GM19193 (cell line): ENCODE measurements at regions not wholly inside any gene's neighbourhood (a gene's known extent, or its start where the extent isn't known, plus 50 kb on each side); places are given as distances from the start of the nearest gene placed in this dataset.

Source experiments
- POLR2A ChIP-seq: IDR thresholded peaks from 4 replicates; pipeline ENCODE4 v1.6.1; 2011; ENCODE audit not compliant: insufficient read depth, insufficient read length; ENCODE audit errors: extremely low read depth

DNA sequence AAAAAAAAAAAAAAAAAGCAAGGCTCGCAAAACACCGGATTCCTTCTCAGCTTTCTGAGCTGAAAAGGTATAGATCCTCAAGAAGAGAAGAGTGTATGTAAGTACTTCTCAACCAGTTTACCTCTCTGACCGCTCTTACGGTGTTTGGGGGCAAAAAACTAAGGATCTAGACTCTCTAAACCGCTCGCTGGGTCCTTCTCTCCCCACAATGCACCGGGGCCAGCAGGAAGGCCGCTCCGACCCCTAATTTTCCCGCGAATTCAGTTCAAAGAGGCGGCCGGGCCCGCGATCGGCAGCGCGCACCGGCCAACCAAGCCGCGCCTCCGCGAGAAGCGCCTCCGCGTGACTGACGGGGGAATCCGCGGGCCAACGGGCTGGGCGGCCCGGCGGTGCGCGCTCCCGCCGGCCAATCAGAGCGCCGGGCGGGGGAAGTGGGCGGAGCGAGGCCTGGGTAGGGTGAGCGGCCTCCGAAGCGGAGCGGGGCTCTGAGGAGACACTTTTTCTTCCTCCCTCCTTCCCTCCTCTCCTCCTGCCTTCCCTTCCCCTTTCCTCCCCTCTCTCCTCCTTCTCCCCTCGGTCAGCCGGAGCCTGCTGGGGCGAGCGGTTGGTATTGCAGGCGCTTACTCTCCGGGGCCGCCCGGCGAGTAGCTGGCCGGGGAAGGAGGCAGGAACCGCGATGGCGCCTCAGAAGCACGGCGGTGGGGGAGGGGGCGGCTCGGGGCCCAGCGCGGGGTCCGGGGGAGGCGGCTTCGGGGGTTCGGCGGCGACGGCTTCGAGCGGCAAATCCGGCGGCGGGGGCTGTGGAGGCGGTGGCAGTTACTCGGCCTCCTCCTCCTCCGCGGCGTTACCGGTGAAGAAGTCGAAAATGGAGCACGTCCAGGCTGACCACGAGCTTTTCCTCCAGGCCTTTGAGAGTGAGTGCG lies 93.0 kb downstream of the CRLF3 start:
- peak; percentile 81 for TF ChIP-seq POLR2A

DNA sequence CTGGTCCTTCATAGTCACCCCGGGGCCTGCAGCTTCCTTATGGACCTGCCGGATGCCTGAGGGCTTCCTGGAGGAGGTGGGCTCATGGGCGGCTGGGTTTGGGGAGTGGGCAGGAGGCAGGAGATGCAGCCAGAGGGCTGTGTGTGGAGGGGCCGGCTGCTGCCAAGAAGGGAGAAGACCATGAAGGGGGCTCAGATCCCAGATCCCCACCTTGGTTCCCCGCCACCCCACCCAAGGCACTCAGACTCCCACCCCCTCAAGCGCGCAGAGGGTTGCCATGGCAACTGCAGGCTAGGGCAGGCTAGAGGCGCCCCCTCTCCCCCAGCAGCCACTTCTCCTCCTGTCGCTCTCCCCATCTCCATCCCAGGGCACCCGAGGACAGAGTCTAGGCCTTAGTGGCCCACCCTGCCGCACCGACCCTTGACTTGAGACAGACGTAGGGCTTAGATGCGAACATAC lies 104.5 kb downstream of the CRLF3 start:
- no peak for TF ChIP-seq POLR2A

DNA sequence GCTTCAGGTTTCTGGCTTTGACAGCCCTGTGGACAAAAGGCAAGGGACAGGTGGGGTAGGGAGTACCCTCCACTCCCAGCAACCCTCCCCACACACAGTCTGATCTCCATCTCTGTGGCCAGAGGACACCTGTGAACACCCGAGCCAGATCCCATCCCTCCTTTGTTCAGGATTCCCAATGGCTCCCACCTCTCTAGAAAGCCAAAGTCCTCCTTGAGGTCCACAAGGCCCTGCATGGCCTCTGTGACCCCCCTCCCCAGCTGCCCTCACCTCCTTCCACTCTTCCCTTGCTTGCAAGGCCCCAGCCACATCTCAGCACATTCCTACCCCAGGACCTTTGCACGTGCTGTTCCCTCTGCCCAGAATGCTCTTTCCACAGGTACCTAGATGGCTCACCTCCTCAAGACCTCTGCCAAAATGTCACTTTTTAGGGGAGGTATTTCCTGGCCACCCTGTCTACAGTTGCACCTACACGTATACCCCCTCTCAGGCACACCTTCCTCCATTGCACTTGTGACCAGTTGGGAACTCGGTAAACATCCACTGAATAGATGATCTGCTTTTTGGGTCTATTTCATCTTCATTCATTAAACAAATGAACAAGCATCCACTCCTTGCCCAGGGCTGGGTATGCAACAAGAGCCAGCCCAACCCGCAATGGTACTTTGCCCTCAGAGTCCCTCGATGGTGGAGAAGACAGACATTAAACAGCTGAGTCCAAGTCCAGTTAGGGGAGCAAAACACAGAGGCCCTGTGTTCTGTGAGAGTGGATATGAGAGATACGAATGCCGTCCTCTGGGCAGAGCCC lies 107.0 kb downstream of the CRLF3 start:
- TF ChIP-seq POLR2A = no peak

DNA sequence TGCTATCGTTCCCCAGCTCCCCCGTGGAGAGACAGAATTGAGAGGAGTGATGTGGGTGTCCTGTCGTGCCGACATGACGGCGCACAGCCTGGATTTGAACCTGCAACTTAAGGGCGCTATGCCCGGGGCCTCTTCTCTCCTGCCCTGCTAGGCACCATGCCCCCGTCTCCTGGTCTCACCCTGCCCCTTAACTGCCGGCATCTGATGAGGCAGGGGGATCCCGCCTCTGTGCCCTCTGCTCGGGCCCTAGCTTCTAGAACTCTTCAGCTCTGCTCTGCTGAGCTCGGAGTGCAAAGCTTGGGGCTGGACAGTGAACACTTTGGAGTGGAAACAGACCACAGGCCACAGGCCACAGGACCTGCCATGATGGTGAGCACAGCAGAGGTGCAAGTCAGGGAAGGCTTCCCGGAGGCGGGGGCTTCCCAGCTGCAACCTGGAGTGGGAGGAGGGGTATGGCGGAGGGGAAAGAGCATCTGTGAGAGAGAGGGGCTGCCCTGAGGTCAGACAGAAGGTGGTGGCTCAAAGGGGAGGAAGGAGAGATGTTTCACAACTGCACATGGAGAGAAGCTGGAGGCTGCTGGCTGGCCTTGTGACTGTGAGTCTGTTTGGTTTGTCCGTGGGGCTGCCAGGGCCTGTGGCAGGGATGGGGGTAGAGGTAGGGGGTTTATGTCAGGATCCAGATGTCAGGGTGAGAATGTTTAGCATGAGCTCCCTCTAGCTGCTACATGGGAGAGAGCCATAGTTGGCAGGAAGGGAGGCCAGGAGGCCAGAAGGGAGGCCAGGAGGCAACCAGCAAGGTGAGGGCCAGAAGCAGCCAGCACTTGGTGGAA lies 107.8 kb downstream of the CRLF3 start:
- no peak for TF ChIP-seq POLR2A

DNA sequence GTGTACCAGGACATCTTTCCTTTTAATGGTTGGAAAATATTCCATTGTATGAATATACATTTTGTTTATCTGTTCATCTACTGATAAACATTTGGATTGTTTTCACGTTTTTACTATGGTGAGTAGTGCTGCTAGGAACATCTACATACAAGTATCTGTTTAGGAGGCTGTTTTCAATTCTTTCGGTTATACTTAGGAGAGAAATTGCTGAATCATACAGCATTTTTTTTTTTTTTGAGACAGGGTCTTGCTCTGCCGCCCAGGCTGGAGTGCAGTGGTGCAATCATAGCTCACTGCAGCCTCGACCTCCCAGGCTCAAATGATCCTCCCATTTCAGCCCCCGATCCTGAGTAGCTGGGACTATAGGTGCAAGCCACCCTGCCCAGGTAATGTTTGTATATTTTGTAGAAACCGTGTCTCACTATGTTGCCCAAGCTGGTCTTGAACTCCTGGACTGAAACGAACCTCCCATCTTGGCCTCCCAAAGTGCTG lies 122.9 kb downstream of the CRLF3 start:
- TF ChIP-seq POLR2A = no peak

DNA sequence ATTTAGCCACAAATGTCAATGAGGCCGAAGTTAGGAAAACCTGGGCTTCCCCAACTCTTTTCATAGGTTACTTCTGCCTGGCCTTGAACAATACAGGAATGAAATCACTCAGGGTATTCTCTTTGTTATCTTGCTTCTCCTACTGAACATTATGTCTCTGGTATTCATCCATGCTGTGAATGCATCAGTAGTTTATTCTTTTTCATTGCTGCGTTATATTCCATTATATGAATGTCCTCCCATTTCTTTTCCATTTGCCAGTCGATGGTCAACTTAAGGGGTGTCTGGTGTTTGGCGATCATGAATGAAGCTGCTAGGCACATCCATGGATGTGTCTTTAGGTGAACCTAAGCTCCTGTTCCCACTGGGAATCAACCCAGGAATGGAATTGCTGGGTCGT lies 128.3 kb downstream of the CRLF3 start:
- TF ChIP-seq POLR2A = no peak

DNA sequence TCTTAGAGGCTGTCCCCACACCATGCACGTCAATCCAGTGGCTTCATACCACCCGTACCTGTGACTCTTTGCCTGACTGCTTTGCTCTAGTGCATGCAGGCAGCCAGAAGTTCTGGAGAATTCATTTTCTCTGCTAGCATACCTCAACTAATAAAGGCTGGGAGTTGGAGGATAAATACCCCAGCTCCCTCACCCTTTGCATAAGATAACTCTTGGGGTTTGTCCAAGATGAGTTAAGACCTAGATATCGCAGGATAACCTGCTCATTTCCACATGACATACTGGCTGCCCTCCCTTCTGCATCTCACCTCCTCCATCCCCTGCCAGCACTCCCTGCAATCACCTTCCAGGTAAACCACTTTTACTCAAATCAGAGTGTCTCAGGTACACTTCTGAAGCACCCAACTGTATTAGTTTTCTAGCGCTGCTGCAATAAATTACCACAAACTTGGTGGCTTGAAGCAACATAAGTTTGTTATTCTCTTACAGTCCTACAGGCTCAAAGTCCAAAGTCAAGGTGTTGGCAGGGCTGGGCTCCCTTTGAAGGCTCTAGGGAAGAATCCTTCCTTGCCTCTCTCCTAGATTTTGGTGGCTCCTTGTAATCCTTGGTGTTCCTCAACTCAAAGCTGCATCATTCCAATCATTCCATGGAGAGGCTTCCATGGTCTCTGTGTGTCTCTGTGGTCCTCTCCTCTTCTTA lies 146.8 kb downstream of the CRLF3 start:
- no peak for TF ChIP-seq POLR2A

DNA sequence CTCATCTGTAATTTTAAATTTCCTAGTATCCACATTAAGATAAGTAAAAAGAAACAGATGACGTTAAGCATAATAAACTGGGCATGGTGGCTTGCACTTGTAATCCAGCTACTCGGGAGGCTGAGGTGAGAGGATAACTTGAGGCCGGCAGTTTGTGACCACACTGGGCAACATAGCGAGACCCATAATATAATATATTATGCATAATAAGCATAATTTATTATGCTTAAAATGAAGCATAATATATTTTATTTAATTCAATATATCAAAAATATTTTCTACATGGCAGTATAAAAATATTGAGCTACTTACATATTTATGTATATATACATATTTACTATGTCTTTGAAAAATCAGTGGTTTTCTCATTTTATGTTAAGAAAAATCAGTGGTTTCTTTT lies 128.3 kb downstream of the GOSR1 start:
- no peak for TF ChIP-seq POLR2A

DNA sequence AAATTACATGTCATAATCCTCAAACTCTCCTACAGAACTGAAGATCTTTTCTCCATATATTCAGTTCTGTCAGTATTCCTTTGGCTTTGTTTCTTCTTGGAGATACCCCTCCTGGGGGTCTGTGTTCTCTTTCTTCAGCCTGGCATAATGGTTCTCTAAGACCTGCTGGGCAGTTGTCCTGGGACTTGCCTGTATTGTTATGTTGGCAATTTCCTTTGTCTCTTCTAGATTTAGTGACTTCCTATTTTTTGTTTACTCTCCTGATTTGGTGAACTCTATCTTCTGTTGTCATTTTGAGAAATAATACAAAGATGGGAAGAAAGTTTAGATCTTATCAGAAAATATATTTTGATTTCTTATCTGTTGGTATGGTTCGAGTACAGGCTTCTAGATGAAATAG lies 127.8 kb downstream of the GOSR1 start:
- no peak for TF ChIP-seq POLR2A

DNA sequence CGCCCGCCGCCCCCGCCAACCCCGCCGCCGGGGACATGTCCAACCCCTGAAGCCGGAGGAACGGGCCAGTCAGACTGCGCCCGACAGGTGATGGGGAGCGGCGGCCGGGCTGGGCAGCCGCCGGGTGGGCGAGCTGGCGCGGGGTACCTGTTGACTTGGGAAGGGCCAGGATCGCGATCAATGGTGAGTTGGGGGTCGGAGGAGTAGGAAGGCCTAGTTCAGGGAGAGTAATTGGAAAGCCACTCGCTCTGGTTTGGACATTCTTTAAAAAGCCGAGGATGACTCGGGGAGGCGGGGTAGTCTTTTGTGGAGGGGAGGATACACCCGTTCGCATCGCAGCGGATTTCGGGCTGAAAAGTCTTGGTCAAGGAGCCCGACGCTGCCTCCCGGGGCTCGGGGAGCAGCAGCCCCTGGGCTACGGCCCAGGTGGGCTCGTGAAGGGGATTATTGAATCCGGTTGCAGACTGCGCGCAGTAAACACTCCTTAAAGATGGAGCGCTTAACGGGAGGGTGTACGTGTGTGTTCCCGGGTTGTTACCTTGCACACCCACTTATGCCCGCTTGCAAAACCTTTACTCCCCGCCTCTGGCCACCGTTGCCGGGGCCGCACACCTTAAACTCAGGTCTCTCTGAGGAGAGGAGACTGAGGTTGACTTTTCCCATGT lies 123.8 kb downstream of the GOSR1 start:
- TF ChIP-seq POLR2A = no peak

DNA sequence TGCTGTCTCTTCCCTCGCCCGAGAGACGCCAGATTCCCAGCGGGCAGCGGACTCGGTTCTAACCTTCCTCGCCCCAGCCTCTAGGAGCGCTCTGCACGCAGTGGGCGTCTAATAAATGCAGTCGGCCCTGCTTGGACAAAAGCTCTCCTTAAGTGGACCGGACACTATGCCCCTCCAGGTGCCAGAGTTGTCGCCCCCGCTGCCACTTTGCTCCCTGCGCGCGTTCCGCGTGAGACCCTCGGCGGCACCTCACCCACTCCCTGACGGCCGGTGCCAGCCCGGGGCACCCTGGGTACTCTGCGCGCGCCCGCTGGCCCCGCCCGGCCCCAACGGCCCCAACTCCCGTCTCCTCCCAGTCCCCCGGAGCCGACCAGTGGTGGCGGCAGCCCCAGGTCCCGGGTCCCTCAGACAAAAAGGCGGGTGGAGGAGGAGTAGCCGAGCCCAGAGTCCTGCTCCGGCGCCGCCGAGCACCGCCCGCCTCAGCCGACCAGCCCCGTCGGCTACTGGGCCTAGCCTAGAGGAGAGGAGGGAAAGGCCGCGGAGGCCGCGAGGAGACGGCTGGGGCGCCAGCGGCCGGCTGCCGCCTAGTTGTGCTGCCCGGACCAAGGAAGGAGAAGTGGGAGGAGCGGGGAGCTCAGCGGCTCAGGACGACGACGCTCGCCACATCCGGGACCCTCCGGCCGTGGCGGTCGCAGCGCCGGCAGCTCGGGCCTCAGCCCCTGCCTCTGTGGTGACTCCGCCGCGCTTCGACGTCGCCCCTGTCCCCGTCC lies 123.0 kb downstream of the GOSR1 start:
- peak; percentile 93 for TF ChIP-seq POLR2A

DNA sequence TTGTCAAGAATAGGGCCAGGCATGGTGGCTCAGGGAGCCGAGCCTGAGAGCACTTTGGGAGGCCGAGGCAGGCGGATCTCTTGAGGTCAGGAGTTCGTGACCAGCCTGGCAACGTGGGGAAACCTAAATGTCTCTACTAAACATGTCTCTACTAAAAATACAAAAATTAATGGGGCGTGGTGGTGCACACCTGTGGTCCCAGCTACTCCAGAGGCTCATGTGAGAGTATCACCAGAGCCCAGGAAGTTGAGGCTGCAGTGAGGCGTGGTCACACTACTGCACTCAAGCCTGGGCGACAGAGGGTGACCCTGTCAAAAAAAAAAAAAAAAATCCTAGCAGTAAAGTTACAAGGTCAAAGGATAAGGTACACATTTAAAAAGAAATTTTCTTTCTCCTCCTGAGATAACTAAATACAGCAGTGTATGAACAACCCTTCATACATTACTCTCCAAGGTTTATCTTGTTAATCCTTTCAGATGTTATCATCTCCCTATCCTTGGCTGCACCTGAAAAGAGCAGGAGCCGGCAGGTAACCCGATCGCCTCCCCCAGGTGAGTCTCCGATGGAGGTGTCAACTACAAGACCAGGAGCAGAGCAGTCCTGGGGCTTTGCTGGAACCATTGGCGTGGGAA lies 122.3 kb downstream of the GOSR1 start:
- no peak for TF ChIP-seq POLR2A
